ENCODE measurements at regions not wholly inside any gene's neighbourhood (a gene's known extent, or its start where the extent isn't known, plus 50 kb on each side); places are given as distances from the start of the nearest gene placed in this dataset.

DNA sequence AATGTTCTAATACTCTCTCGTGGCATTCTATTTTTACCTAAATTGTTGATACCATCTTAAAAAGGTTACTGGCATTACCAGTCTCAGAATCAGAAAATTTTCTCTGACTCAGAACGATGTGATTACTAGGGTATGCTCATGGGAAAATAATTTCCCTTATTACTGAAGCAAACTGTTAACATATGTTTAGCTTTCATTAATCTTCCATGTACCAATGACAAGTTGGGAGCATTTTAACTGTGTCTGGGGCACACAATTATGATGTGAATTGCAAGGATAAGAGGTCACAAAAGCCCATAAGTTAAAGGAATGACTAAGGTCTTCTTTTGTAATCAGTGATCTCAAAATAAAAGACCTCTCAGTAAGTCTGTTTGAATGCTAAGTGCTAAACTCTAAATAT, 1254.6 kb downstream of the PCDH18 start:
- TF ChIP-seq, protein P1, sequence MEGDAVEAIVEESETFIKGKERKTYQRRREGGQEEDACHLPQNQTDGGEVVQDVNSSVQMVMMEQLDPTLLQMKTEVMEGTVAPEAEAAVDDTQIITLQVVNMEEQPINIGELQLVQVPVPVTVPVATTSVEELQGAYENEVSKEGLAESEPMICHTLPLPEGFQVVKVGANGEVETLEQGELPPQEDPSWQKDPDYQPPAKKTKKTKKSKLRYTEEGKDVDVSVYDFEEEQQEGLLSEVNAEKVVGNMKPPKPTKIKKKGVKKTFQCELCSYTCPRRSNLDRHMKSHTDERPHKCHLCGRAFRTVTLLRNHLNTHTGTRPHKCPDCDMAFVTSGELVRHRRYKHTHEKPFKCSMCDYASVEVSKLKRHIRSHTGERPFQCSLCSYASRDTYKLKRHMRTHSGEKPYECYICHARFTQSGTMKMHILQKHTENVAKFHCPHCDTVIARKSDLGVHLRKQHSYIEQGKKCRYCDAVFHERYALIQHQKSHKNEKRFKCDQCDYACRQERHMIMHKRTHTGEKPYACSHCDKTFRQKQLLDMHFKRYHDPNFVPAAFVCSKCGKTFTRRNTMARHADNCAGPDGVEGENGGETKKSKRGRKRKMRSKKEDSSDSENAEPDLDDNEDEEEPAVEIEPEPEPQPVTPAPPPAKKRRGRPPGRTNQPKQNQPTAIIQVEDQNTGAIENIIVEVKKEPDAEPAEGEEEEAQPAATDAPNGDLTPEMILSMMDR (IDR thresholded peaks at IDR 0.05; ENCODE audit: insufficient read depth, low read length, poor library complexity, severe bottlenecking), result no peak
- no peak for TF ChIP-seq EZH2phosphoT487 (conservative IDR thresholded peaks at IDR 0.05; ENCODE audit: low read length)

All from SU-DHL-6 (cell line).